ENCODE measurements at regions not wholly inside any gene's neighbourhood (a gene's known extent, or its start where the extent isn't known, plus 50 kb on each side); places are given as distances from the start of the nearest gene placed in this dataset.

DNA sequence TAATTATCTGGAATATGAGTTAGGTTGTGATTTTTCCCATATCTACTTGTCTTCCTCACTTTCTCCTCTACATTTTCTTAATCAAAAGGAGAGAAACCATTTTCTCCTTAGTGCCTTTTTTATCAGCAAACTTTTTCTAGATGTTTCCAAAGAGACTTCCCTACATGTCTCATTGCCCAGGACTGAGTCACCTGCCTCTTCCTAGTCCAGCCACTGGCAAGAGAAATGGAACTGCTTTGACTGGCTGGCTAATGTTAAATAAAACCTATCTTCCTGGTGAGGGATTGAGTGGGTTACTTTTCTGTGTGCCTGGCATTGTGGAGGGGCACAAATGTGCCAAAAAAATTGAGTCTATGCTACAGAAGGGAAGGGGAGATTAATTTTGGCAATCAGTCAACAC lies 52.1 kb upstream of the CD5L start:
- ATAC-seq (no peak), DNase-seq (no peak)
- Histone ChIP-seq H3K4me3 (no peak overlapping the region), H3K27ac (no peak overlapping the region), H3K9me3 (peaks cover 0 to under 1% (median 0%) of the 10 kb centered on the region in 12 donors), H3K4me1 (peaks cover 0 to 9% (median 0%) of the 10 kb centered on the region in 12 donors), H3K27me3 (peaks cover 0 to 5% (median 0%) of the 10 kb centered on the region in 9 donors), H3K36me3 (no peaks in the 10 kb centered on the region)
- TF ChIP-seq, protein P1, sequence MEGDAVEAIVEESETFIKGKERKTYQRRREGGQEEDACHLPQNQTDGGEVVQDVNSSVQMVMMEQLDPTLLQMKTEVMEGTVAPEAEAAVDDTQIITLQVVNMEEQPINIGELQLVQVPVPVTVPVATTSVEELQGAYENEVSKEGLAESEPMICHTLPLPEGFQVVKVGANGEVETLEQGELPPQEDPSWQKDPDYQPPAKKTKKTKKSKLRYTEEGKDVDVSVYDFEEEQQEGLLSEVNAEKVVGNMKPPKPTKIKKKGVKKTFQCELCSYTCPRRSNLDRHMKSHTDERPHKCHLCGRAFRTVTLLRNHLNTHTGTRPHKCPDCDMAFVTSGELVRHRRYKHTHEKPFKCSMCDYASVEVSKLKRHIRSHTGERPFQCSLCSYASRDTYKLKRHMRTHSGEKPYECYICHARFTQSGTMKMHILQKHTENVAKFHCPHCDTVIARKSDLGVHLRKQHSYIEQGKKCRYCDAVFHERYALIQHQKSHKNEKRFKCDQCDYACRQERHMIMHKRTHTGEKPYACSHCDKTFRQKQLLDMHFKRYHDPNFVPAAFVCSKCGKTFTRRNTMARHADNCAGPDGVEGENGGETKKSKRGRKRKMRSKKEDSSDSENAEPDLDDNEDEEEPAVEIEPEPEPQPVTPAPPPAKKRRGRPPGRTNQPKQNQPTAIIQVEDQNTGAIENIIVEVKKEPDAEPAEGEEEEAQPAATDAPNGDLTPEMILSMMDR (IDR thresholded peaks at IDR 0.05), result no peak
- intact Hi-C loops (cut with DNase I), result no loop called here

GRCh38 chr1:157894613-157895165 lies 53.1 kb upstream of the CD5L start:
- Histone ChIP-seq H3K27me3 (peaks cover 0 to 5% (median 0%) of the 10 kb centered on the region in 9 donors), H3K36me3 (no peaks in the 10 kb centered on the region), H3K9me3 (peaks cover 0 to 6% (median 0%) of the 10 kb centered on the region in 12 donors), H3K4me3 (no peak overlapping the region), H3K4me1 (peaks cover 0 to 9% (median 0%) of the 10 kb centered on the region in 12 donors), H3K27ac (no peak overlapping the region)
- no peak for TF ChIP-seq POLR2A (IDR thresholded peaks at IDR 0.05)
- TF ChIP-seq, protein P1 (IDR thresholded peaks at IDR 0.05), result no peak
- 39 to 49% (median 45%) methylated on average over 5 of the region's 5 CpGs for WGBS, 4 donors
- intact Hi-C loops (cut with DNase I), result no loop called here
- no peak for DNase-seq
- no peak for ATAC-seq

- no peak overlapping the region for H3K4me3 ChIP-seq
- peaks cover 0 to 6% (median 0%) of the 10 kb centered on the region in 9 donors for H3K27me3 ChIP-seq
- DNase-seq (no peak), ATAC-seq (no peak)
- no peak overlapping the region for H3K27ac ChIP-seq
- H3K9me3 ChIP-seq, result peaks cover 0 to 16% (median 0%) of the 10 kb centered on the region in 12 donors
- intact Hi-C loops (cut with DNase I), result no loop called here
- H3K4me1 ChIP-seq, result peaks cover 0 to 1% (median 0%) of the 10 kb centered on the region in 12 donors
- no peaks in the 10 kb centered on the region for H3K36me3 ChIP-seq
- 78 to 100% (median 83%) methylated on average over 1 of the region's 1 CpG for WGBS, 4 donors
- no peak for TF ChIP-seq POLR2A (IDR thresholded peaks at IDR 0.05)
- TF ChIP-seq, protein P1 (IDR thresholded peaks at IDR 0.05), result no peak
Measured at GRCh38 chr1:157910270-157910669, 68.7 kb upstream of the CD5L start.

DNA sequence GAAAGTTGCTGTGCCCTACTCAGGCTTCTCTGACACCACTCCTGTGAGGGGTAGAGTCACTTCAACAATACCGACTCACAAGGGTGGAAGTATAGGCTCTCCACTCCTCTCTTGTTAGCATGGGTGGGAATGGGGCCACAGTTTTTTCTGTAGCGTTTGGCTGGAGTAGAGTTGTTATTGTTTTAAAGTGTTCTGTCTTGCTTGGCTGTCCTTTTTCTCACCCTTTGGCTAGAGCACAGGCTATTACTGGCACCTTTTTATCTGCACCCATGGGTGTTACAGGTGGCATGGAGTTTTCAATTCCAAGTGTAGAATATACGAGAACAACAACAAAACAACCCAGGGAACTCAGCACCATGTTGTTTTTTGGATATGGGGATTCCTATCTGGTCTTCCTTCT lies 74.3 kb upstream of the CD5L start:
- WGBS, 4 donors, result 33 to 64% (median 37%) methylated on average over 3 of the region's 3 CpGs
- Histone ChIP-seq H3K27ac (peak overlapping the region in 2 of 12 donors; percentile 5 to 55), H3K4me3 (no peak overlapping the region), H3K27me3 (peaks cover 0 to 9% (median 0%) of the 10 kb centered on the region in 9 donors), H3K4me1 (peaks cover 0 to 21% (median 6%) of the 10 kb centered on the region in 12 donors), H3K36me3 (no peaks in the 10 kb centered on the region), H3K9me3 (peaks cover 0 to 9% (median 0%) of the 10 kb centered on the region in 12 donors)
- DNase-seq (no peak), ATAC-seq (peak; percentile 77 to 85 (median 82))
- TF ChIP-seq, protein P1 (IDR thresholded peaks at IDR 0.05), result no peak
- intact Hi-C loops (cut with DNase I), result no loop called here

Data from heart left ventricle (tissue), 16 donors.